ENCODE measurements at regions not wholly inside any gene's neighbourhood (a gene's known extent, or its start where the extent isn't known, plus 50 kb on each side); places are given as distances from the start of the nearest gene placed in this dataset.

GRCh38 chr2:186060744-186061440 is 322.3 kb downstream of the FSIP2 start:
- Histone ChIP-seq H3K27me3 (no peaks in the 10 kb centered on the region), H3K27ac (no peak overlapping the region), H3K9me3 (no peaks in the 10 kb centered on the region), H3K4me3 (no peak overlapping the region), H3K36me3 (no peaks in the 10 kb centered on the region), H3K4me1 (peaks cover 0 to 5% (median 3%) of the 10 kb centered on the region in 3 donors)
- intact Hi-C loops (cut with DNase I): no loop called here
- FAIRE-seq (peak; percentile 37), DNase-seq (no peak), ATAC-seq (no peak)
- no peak for TF ChIP-seq CTCF (IDR thresholded peaks at IDR 0.05)

- ATAC-seq (no peak), FAIRE-seq (no peak)
Measured at GRCh38 chr2:186064507-186064906, 325.9 kb downstream of the FSIP2 start.

GRCh38 chr2:186065491-186065890 is 326.9 kb downstream of the FSIP2 start:
- TF ChIP-seq CTCF (IDR thresholded peaks at IDR 0.05): no peak
- H3K4me3 ChIP-seq: no peak overlapping the region
- H3K36me3 ChIP-seq: no peaks in the 10 kb centered on the region
- ATAC-seq (no peak), FAIRE-seq (no peak), DNase-seq (no peak)
- H3K4me1 ChIP-seq: no peaks in the 10 kb centered on the region
- H3K27ac ChIP-seq: no peak overlapping the region
- no peaks in the 10 kb centered on the region for H3K9me3 ChIP-seq
- intact Hi-C loops (cut with DNase I): no loop called here
- H3K27me3 ChIP-seq: no peaks in the 10 kb centered on the region

More at GRCh38 chr2:186064507-186064906, 325.9 kb downstream of the FSIP2 start:
- no peak overlapping the region for H3K27ac ChIP-seq
- H3K36me3 ChIP-seq: no peaks in the 10 kb centered on the region
- 84 to 93% methylated on average over 3 of the region's 3 CpGs for WGBS, 2 donors
- intact Hi-C loops (cut with DNase I): no loop called here
- no peaks in the 10 kb centered on the region for H3K4me1 ChIP-seq
- no peaks in the 10 kb centered on the region for H3K27me3 ChIP-seq
- no peak for TF ChIP-seq CTCF (IDR thresholded peaks at IDR 0.05)
- no peaks in the 10 kb centered on the region for H3K9me3 ChIP-seq
- no peak for DNase-seq
- H3K4me3 ChIP-seq: no peak overlapping the region

GRCh38 chr2:186068139-186068801 is 329.7 kb downstream of the FSIP2 start:
- no peaks in the 10 kb centered on the region for H3K9me3 ChIP-seq
- intact Hi-C loops (cut with DNase I): no loop called here
- H3K4me1 ChIP-seq: no peaks in the 10 kb centered on the region
- WGBS, 2 donors: 76 to 90% methylated on average over 3 of the region's 3 CpGs
- no peak overlapping the region for H3K27ac ChIP-seq
- no peaks in the 10 kb centered on the region for H3K36me3 ChIP-seq
- no peak for TF ChIP-seq CTCF (IDR thresholded peaks at IDR 0.05)
- H3K4me3 ChIP-seq: no peak overlapping the region
- H3K27me3 ChIP-seq: no peaks in the 10 kb centered on the region
- FAIRE-seq (no peak), DNase-seq (no peak), ATAC-seq (no peak)

- FAIRE-seq (no peak), ATAC-seq (no peak), DNase-seq (no peak)
- no peaks in the 10 kb centered on the region for H3K27me3 ChIP-seq
- no peaks in the 10 kb centered on the region for H3K4me1 ChIP-seq
- no peak for TF ChIP-seq CTCF (IDR thresholded peaks at IDR 0.05)
- no peaks in the 10 kb centered on the region for H3K36me3 ChIP-seq
- WGBS, 2 donors: 89 to 93% methylated on average over 2 of the region's 2 CpGs
- intact Hi-C loops (cut with DNase I): no loop called here
- H3K27ac ChIP-seq: no peak overlapping the region
- H3K9me3 ChIP-seq: no peaks in the 10 kb centered on the region
- H3K4me3 ChIP-seq: no peak overlapping the region
Measured at GRCh38 chr2:186069676-186070075, 331.1 kb downstream of the FSIP2 start.

All from pancreas (tissue), 10 donors.